ENCODE measurements at regions not wholly inside any gene's neighbourhood (a gene's known extent, or its start where the extent isn't known, plus 50 kb on each side); places are given as distances from the start of the nearest gene placed in this dataset.
A peak's percentile ranks its signal among the peaks of the same experiment; 100 is the strongest.

GRCh38 chr2:66919286-66919685, 477.8 kb upstream of the ETAA1 start:
- peaks cover 5% of the 10 kb centered on the region for H3K36me3 Mint-ChIP-seq (ENCODE audit: insufficient read depth, unreplicated experiment)
- H3K27me3 Mint-ChIP-seq (ENCODE audit: insufficient read depth, unreplicated experiment) = no peaks in the 10 kb centered on the region
- no TSS peak for BruUV-seq (replicated peaks)
- H3K4me1 Mint-ChIP-seq (ENCODE audit: insufficient read depth, unreplicated experiment) = peaks cover 16% of the 10 kb centered on the region
- intact Hi-C loops (cut with micrococcal nuclease) = no loop called here
- TF ChIP-seq CTCF (IDR thresholded peaks at IDR 0.05; ENCODE audit: unreplicated experiment) = no peak
- peaks cover 7% of the 10 kb centered on the region for H3K9me3 Mint-ChIP-seq (ENCODE audit: unreplicated experiment)
- no peak overlapping the region for H3K4me3 Mint-ChIP-seq (ENCODE audit: unreplicated experiment)
- H3K27ac Mint-ChIP-seq (ENCODE audit: low read depth, unreplicated experiment) = no peak overlapping the region
- ChIA-PET CTCF (no interaction called here), POLR2A (no interaction called here)
- DNase-seq (ENCODE audit: unreplicated experiment) = no peak

- TF ChIP-seq CTCF (IDR thresholded peaks at IDR 0.05; ENCODE audit: unreplicated experiment) = no peak
- intact Hi-C loops (cut with micrococcal nuclease) = no loop called here
- CTCF ChIA-PET = interaction anchor here (0.6 kb wide), 3 partner anchors 66 to 926 kb away, joined by 3 to 4 read pairs (median 3); no protein-coding TSS in a partner anchor
These were observed 476.7 kb upstream of the ETAA1 start for GRCh38 chr2:66920415-66920814.

GRCh38 chr2:66925128-66925527, 472.0 kb upstream of the ETAA1 start:
- no peaks in the 10 kb centered on the region for H3K27me3 Mint-ChIP-seq (ENCODE audit: insufficient read depth, unreplicated experiment)
- no peak overlapping the region for H3K27ac Mint-ChIP-seq (ENCODE audit: low read depth, unreplicated experiment)
- peak; percentile 51 for DNase-seq (ENCODE audit: unreplicated experiment)
- ChIA-PET POLR2A (interaction anchor here (0.5 to 1.6 kb wide), 7 partner anchors 9 to 1270 kb away, joined by 3 to 5 read pairs (median 3); no protein-coding TSS in a partner anchor), CTCF (no interaction called here)
- intact Hi-C loops (cut with micrococcal nuclease) = loop anchor here (2.0 kb wide), 1 partner anchor 60 kb away; no protein-coding TSS in a partner anchor
- H3K4me1 Mint-ChIP-seq (ENCODE audit: insufficient read depth, unreplicated experiment) = peaks cover 36% of the 10 kb centered on the region
- H3K4me3 Mint-ChIP-seq (ENCODE audit: unreplicated experiment) = no peak overlapping the region
- no peak for TF ChIP-seq CTCF (IDR thresholded peaks at IDR 0.05; ENCODE audit: unreplicated experiment)
- BruUV-seq (replicated peaks) = no TSS peak
- H3K36me3 Mint-ChIP-seq (ENCODE audit: insufficient read depth, unreplicated experiment) = peaks cover 5% of the 10 kb centered on the region
- no peaks in the 10 kb centered on the region for H3K9me3 Mint-ChIP-seq (ENCODE audit: unreplicated experiment)

More at GRCh38 chr2:66920415-66920814, 476.7 kb upstream of the ETAA1 start:
- H3K27ac Mint-ChIP-seq (ENCODE audit: low read depth, unreplicated experiment) = no peak overlapping the region
- DNase-seq (ENCODE audit: unreplicated experiment) = no peak
- peaks cover 24% of the 10 kb centered on the region for H3K4me1 Mint-ChIP-seq (ENCODE audit: insufficient read depth, unreplicated experiment)
- no TSS peak for BruUV-seq (replicated peaks)
- no peaks in the 10 kb centered on the region for H3K27me3 Mint-ChIP-seq (ENCODE audit: insufficient read depth, unreplicated experiment)
- no peak overlapping the region for H3K4me3 Mint-ChIP-seq (ENCODE audit: unreplicated experiment)
- POLR2A ChIA-PET = interaction anchor here (0.7 to 1.0 kb wide), 2 partner anchors 9 to 57 kb away, joined by 3 read pairs; no protein-coding TSS in a partner anchor
- H3K36me3 Mint-ChIP-seq (ENCODE audit: insufficient read depth, unreplicated experiment) = peaks cover 5% of the 10 kb centered on the region
- H3K9me3 Mint-ChIP-seq (ENCODE audit: unreplicated experiment) = peaks cover 7% of the 10 kb centered on the region

- Mint-ChIP-seq H3K36me3 (ENCODE audit: insufficient read depth, unreplicated experiment) (peaks cover 1% of the 10 kb centered on the region), H3K9me3 (ENCODE audit: unreplicated experiment) (no peaks in the 10 kb centered on the region), H3K4me1 (ENCODE audit: insufficient read depth, unreplicated experiment) (peaks cover 40% of the 10 kb centered on the region), H3K27me3 (ENCODE audit: insufficient read depth, unreplicated experiment) (no peaks in the 10 kb centered on the region), H3K4me3 (ENCODE audit: unreplicated experiment) (no peak overlapping the region), H3K27ac (ENCODE audit: low read depth, unreplicated experiment) (no peak overlapping the region)
- ChIA-PET POLR2A (interaction anchor here (1.6 kb wide), 1 partner anchor 492 kb away, joined by 4 read pairs; no protein-coding TSS in a partner anchor), CTCF (no interaction called here)
- no peak for DNase-seq (ENCODE audit: unreplicated experiment)
- intact Hi-C loops (cut with micrococcal nuclease) = no loop called here
- BruUV-seq (replicated peaks) = no TSS peak
- no peak for TF ChIP-seq CTCF (IDR thresholded peaks at IDR 0.05; ENCODE audit: unreplicated experiment)
These were observed 470.5 kb upstream of the ETAA1 start for GRCh38 chr2:66926594-66927112.

All from MCF 10A (cell line).